Muscle layer of duodenum (tissue), 2 donors: ENCODE measurements at regions not wholly inside any gene's neighbourhood (a gene's known extent, or its start where the extent isn't known, plus 50 kb on each side); places are given as distances from the start of the nearest gene placed in this dataset.

Source experiments
- H3K27ac ChIP-seq: one replicate; pipeline ENCODE4 v1.7.0; 2013; ENCODE audit warnings: mild to moderate bottlenecking, low read length
- H3K27me3 ChIP-seq: one replicate; pipeline ENCODE4 v1.7.0; 2013; ENCODE audit warnings: low read depth, mild to moderate bottlenecking, control low read depth, low read length
- H3K36me3 ChIP-seq, 2 donors: one replicate each; pipeline ENCODE4 v1.7.0; 2013; ENCODE audit warnings: low read length in 2 of 2, control low read depth in 1 of 2, mild to moderate bottlenecking in 1 of 2; ENCODE audit not compliant: insufficient read depth in 2 of 2, control insufficient read depth in 1 of 2
- H3K4me1 ChIP-seq, 2 donors: one replicate each; pipeline ENCODE4 v1.7.0; 2013; ENCODE audit warnings: low read length in 2 of 2, mild to moderate bottlenecking in 2 of 2, control low read depth in 1 of 2, moderate library complexity in 1 of 2; ENCODE audit not compliant: insufficient read depth in 2 of 2, control insufficient read depth in 1 of 2
- H3K4me3 ChIP-seq, 2 donors: one replicate each; pipeline ENCODE4 v1.7.0; 2013; ENCODE audit warnings: low read length in 2 of 2, low read depth in 1 of 2, mild to moderate bottlenecking in 1 of 2
- H3K9me3 ChIP-seq, 2 donors: one replicate each; pipeline ENCODE4 v1.7.0; 2013; ENCODE audit warnings: low read length in 2 of 2, control low read depth in 1 of 2, mild to moderate bottlenecking in 1 of 2; ENCODE audit not compliant: control insufficient read depth in 1 of 2
- donor health status: healthy.

GRCh38 chr1:168400139-168400538 is 119.5 kb downstream of the TBX19 start:
- Histone ChIP-seq H3K36me3 (no peaks in the 10 kb centered on the region), H3K9me3 (no peaks in the 10 kb centered on the region), H3K27me3 (no peaks in the 10 kb centered on the region), H3K27ac (no peak overlapping the region), H3K4me1 (no peaks in the 10 kb centered on the region), H3K4me3 (no peak overlapping the region)

- Histone ChIP-seq H3K36me3 (no peaks in the 10 kb centered on the region), H3K9me3 (no peaks in the 10 kb centered on the region), H3K4me1 (peaks cover 0 to 4% of the 10 kb centered on the region in 2 donors), H3K4me3 (no peak overlapping the region), H3K27me3 (no peaks in the 10 kb centered on the region), H3K27ac (no peak overlapping the region)
Observed at GRCh38 chr1:168397806-168398205, 117.1 kb downstream of the TBX19 start.

- H3K27ac ChIP-seq, result no peak overlapping the region
- peaks cover 0 to 4% of the 10 kb centered on the region in 2 donors for H3K4me1 ChIP-seq
- no peaks in the 10 kb centered on the region for H3K36me3 ChIP-seq
- H3K27me3 ChIP-seq, result no peaks in the 10 kb centered on the region
- no peak overlapping the region for H3K4me3 ChIP-seq
- H3K9me3 ChIP-seq, result no peaks in the 10 kb centered on the region
Observed at GRCh38 chr1:168396940-168397684, 116.4 kb downstream of the TBX19 start.

- Histone ChIP-seq H3K4me1 (peaks cover 0 to 4% of the 10 kb centered on the region in 2 donors), H3K27ac (no peak overlapping the region), H3K4me3 (no peak overlapping the region), H3K9me3 (no peaks in the 10 kb centered on the region), H3K36me3 (no peaks in the 10 kb centered on the region), H3K27me3 (no peaks in the 10 kb centered on the region)
Observed at GRCh38 chr1:168396508-168396907, 115.8 kb downstream of the TBX19 start.

- Histone ChIP-seq H3K27me3 (no peaks in the 10 kb centered on the region), H3K4me3 (no peak overlapping the region), H3K36me3 (no peaks in the 10 kb centered on the region), H3K27ac (no peak overlapping the region), H3K9me3 (no peaks in the 10 kb centered on the region), H3K4me1 (peaks cover 0 to 4% of the 10 kb centered on the region in 2 donors)
Observed at GRCh38 chr1:168394858-168395257, 114.2 kb downstream of the TBX19 start.

- Histone ChIP-seq H3K36me3 (no peaks in the 10 kb centered on the region), H3K4me3 (no peak overlapping the region), H3K27me3 (no peaks in the 10 kb centered on the region), H3K27ac (no peak overlapping the region), H3K4me1 (peaks cover 0 to 7% of the 10 kb centered on the region in 2 donors), H3K9me3 (no peaks in the 10 kb centered on the region)
Observed at GRCh38 chr1:168392958-168393549, 112.4 kb downstream of the TBX19 start.

GRCh38 chr1:168391851-168392681 is 111.4 kb downstream of the TBX19 start:
- Histone ChIP-seq H3K36me3 (no peaks in the 10 kb centered on the region), H3K9me3 (no peaks in the 10 kb centered on the region), H3K27me3 (no peaks in the 10 kb centered on the region), H3K4me1 (peaks cover 0 to 11% of the 10 kb centered on the region in 2 donors), H3K4me3 (no peak overlapping the region), H3K27ac (no peak overlapping the region)

GRCh38 chr1:168390271-168390670 is 109.6 kb downstream of the TBX19 start:
- H3K4me1 ChIP-seq, result peaks cover 0 to 11% of the 10 kb centered on the region in 2 donors
- H3K36me3 ChIP-seq, result no peaks in the 10 kb centered on the region
- H3K27me3 ChIP-seq, result no peaks in the 10 kb centered on the region
- no peak overlapping the region for H3K27ac ChIP-seq
- no peaks in the 10 kb centered on the region for H3K9me3 ChIP-seq
- H3K4me3 ChIP-seq, result no peak overlapping the region

- Histone ChIP-seq H3K27ac (no peak overlapping the region), H3K27me3 (no peaks in the 10 kb centered on the region), H3K36me3 (no peaks in the 10 kb centered on the region), H3K4me3 (no peak overlapping the region), H3K4me1 (peaks cover 0 to 10% of the 10 kb centered on the region in 2 donors), H3K9me3 (no peaks in the 10 kb centered on the region)
Observed at GRCh38 chr1:168387781-168388760, 107.4 kb downstream of the TBX19 start.

GRCh38 chr1:168386949-168387586 is 106.4 kb downstream of the TBX19 start:
- Histone ChIP-seq H3K4me1 (peaks cover 0 to 6% of the 10 kb centered on the region in 2 donors), H3K36me3 (no peaks in the 10 kb centered on the region), H3K9me3 (no peaks in the 10 kb centered on the region), H3K4me3 (no peak overlapping the region), H3K27me3 (no peaks in the 10 kb centered on the region), H3K27ac (no peak overlapping the region)
